SK-N-DZ (cell line): ENCODE measurements at regions not wholly inside any gene's neighbourhood (a gene's known extent, or its start where the extent isn't known, plus 50 kb on each side); places are given as distances from the start of the nearest gene placed in this dataset.
A peak's percentile ranks its signal among the peaks of the same experiment; 100 is the strongest.
"Not testable (repeated sequence)": the region's sequence is repeated elsewhere in the genome, so short reads cannot be mapped to it uniquely, and the experiment has no call there.

Experiments used
- DNase-seq: peaks from one replicate; pipeline ENCODE4 v3.0.0-alpha.2; 2015; ENCODE audit warnings: low spot score

GRCh38 chr13:71214821-71215220 lies 652.2 kb downstream of the DACH1 start:
- no peak for DNase-seq

- no peak for DNase-seq
Observed at GRCh38 chr13:71214357-71214756, 652.6 kb downstream of the DACH1 start.

- DNase-seq = no peak
Observed at GRCh38 chr13:71213252-71213821, 653.7 kb downstream of the DACH1 start.

- no peak for DNase-seq
Observed at GRCh38 chr13:71210861-71211260, 656.1 kb downstream of the DACH1 start.

- no peak for DNase-seq
Observed at GRCh38 chr13:71209217-71209616, 657.8 kb downstream of the DACH1 start.

- not testable (repeated sequence) for DNase-seq
Observed at GRCh38 chr13:71184583-71184982, 682.4 kb downstream of the DACH1 start.

GRCh38 chr13:71183352-71183751 lies 683.7 kb downstream of the DACH1 start:
- DNase-seq = not testable (repeated sequence)

GRCh38 chr13:71171740-71172139 lies 695.3 kb downstream of the DACH1 start:
- no peak for DNase-seq

GRCh38 chr13:71169180-71169579 lies 697.8 kb downstream of the DACH1 start:
- peak; percentile 16 for DNase-seq

- DNase-seq = no peak
Observed at GRCh38 chr13:71156550-71156949, 710.5 kb downstream of the DACH1 start.

GRCh38 chr13:71149498-71150363 lies 717.3 kb downstream of the DACH1 start:
- no peak for DNase-seq

- no peak for DNase-seq
Observed at GRCh38 chr13:71149046-71149445, 718.0 kb downstream of the DACH1 start.

GRCh38 chr13:71148396-71148795 lies 718.6 kb downstream of the DACH1 start:
- DNase-seq = no peak

- DNase-seq = peak; percentile 76
Observed at GRCh38 chr13:71144883-71145282, 722.1 kb downstream of the DACH1 start.

GRCh38 chr13:71137101-71137500 lies 729.9 kb downstream of the DACH1 start:
- DNase-seq = no peak

GRCh38 chr13:71124230-71124629 lies 742.8 kb downstream of the DACH1 start:
- DNase-seq = no peak

GRCh38 chr13:71118779-71119364 lies 748.1 kb downstream of the DACH1 start:
- DNase-seq = no peak

- DNase-seq = no peak
Observed at GRCh38 chr13:71117920-71118319, 749.1 kb downstream of the DACH1 start.

GRCh38 chr13:71115301-71115700 lies 751.7 kb downstream of the DACH1 start:
- no peak for DNase-seq

- no peak for DNase-seq
Observed at GRCh38 chr13:71096421-71096820, 770.6 kb downstream of the DACH1 start.

- no peak for DNase-seq
Observed at GRCh38 chr13:71090990-71091389, 776.0 kb downstream of the DACH1 start.

- DNase-seq = no peak
Observed at GRCh38 chr13:71089056-71089455, 777.9 kb downstream of the DACH1 start.

- DNase-seq = no peak
Observed at GRCh38 chr13:71087432-71087831, 779.6 kb downstream of the DACH1 start.
